Peyer's patch (tissue), 4 donors: ENCODE measurements at regions not wholly inside any gene's neighbourhood (a gene's known extent, or its start where the extent isn't known, plus 50 kb on each side); places are given as distances from the start of the nearest gene placed in this dataset.

Experiments used
- POLR2A ChIP-seq, 2 donors: fragments of 450-650 bp; IDR thresholded peaks; one replicate each; pipeline ENCODE4 v1.5.1; 2017; ENCODE audit warnings: antibody characterized with exemption in 2 of 2, mild to moderate bottlenecking in 2 of 2, moderate library complexity in 2 of 2
- TF ChIP-seq, protein P1 (sequence below), 6 experiments: fragments of 450-650 bp in 4 of 6; fragments of 200-600 bp in 2 of 6; sonication (generic) in 1 of 6; IDR thresholded peaks; one replicate each; pipeline ENCODE4 v1.5.1; 2017 to 2019; ENCODE audit warnings: antibody characterized with exemption in 6 of 6, mild to moderate bottlenecking in 3 of 6, moderate library complexity in 1 of 6

DNA sequence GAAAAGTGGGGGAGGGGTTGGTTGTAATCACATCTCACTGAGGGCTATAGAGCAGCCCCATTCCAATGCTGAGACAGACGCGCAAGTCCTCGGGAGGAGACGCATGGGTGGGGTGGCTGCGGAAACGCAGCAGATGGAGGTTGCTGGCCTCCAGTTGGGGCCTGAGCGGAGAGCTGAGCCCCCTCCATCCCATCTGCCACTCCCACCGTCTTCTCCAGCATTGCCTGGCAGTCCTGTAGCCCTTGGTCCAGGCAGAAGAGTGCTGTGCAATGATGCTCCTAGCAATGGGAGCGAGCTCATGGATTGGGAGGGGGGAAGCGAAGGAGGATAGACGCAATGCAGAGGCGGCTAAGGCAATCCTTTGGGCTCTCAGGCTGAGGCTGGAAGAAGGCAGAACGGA is 79.4 kb upstream of the GLRA1 start:
- TF ChIP-seq, protein P1, sequence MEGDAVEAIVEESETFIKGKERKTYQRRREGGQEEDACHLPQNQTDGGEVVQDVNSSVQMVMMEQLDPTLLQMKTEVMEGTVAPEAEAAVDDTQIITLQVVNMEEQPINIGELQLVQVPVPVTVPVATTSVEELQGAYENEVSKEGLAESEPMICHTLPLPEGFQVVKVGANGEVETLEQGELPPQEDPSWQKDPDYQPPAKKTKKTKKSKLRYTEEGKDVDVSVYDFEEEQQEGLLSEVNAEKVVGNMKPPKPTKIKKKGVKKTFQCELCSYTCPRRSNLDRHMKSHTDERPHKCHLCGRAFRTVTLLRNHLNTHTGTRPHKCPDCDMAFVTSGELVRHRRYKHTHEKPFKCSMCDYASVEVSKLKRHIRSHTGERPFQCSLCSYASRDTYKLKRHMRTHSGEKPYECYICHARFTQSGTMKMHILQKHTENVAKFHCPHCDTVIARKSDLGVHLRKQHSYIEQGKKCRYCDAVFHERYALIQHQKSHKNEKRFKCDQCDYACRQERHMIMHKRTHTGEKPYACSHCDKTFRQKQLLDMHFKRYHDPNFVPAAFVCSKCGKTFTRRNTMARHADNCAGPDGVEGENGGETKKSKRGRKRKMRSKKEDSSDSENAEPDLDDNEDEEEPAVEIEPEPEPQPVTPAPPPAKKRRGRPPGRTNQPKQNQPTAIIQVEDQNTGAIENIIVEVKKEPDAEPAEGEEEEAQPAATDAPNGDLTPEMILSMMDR (IDR thresholded peaks at IDR 0.05): no peak
- no peak for TF ChIP-seq POLR2A (IDR thresholded peaks at IDR 0.05)
